GM23338 (cell line): ENCODE measurements at regions not wholly inside any gene's neighbourhood (a gene's known extent, or its start where the extent isn't known, plus 50 kb on each side); places are given as distances from the start of the nearest gene placed in this dataset.

Source experiments
- CREB1 ChIP-seq: fragments of 250-450 bp; sonication (Bioruptor Pico); IDR thresholded peaks from 2 replicates; pipeline ENCODE4 v1.5.0; 2020; ENCODE audit warnings: low read depth, mild to moderate bottlenecking, moderate library complexity
- CTCF ChIP-seq, 2 experiments: fragments of 200-600 bp in 1 of 2; sonication (generic) in 1 of 2; conservative IDR thresholded peaks; 2 replicates each; pipeline versions ENCODE4 v1.5.1 to v1.6.1; 2016 to 2017; ENCODE audit warnings: antibody characterized with exemption in 2 of 2, low read depth in 2 of 2, mild to moderate bottlenecking in 2 of 2, moderate library complexity in 1 of 2
- ETS1 ChIP-seq: IDR thresholded peaks from 2 replicates; pipeline ENCODE4 v1.6.1; 2016; ENCODE audit warnings: antibody characterized with exemption
- EZH2 ChIP-seq: fragments of 200-600 bp; sonication (generic); IDR thresholded peaks from one replicate; pipeline ENCODE4 v1.8.0; 2017; ENCODE audit warnings: antibody characterized with exemption, mild to moderate bottlenecking, low read depth; ENCODE audit not compliant: unreplicated experiment
- EZH2phosphoT487 ChIP-seq: fragments of 200-600 bp; sonication (generic); IDR thresholded peaks from one replicate; pipeline ENCODE4 v1.8.1; 2018; ENCODE audit warnings: antibody characterized with exemption; ENCODE audit not compliant: unreplicated experiment
- JUNB ChIP-seq: IDR thresholded peaks from one replicate; pipeline ENCODE4 v1.6.1; 2016; ENCODE audit warnings: antibody characterized with exemption; ENCODE audit not compliant: unreplicated experiment
- NANOG ChIP-seq: IDR thresholded peaks from 2 replicates; pipeline ENCODE4 v1.6.1; 2016; ENCODE audit warnings: antibody characterized with exemption, borderline replicate concordance
- POLR2AphosphoS5 ChIP-seq: IDR thresholded peaks from 2 replicates; pipeline ENCODE4 v1.6.1; 2016; ENCODE audit warnings: antibody characterized with exemption, low read depth
- REST ChIP-seq: IDR thresholded peaks from one replicate; pipeline ENCODE4 v1.6.1; 2018; ENCODE audit warnings: antibody characterized with exemption; ENCODE audit not compliant: unreplicated experiment

GRCh38 chr15:62219799-62220198, 54.7 kb upstream of the C2CD4B start:
- TF ChIP-seq EZH2 (no peak), POLR2AphosphoS5 (no peak), CTCF (conservative IDR thresholded peaks at IDR 0.05; ENCODE audit: low read depth in 2 of 2) (no peak), JUNB (no peak), EZH2phosphoT487 (no peak), REST (no peak), ETS1 (no peak), NANOG (no peak), CREB1 (no peak)
